GM13977 (cell line): ENCODE measurements at regions not wholly inside any gene's neighbourhood (a gene's known extent, or its start where the extent isn't known, plus 50 kb on each side); places are given as distances from the start of the nearest gene placed in this dataset.

Experiments used
- DNase-seq: peaks from one replicate; pipeline ENCODE4 v3.0.0; 2012; ENCODE audit warnings: low spot score
- CTCF ChIP-seq: IDR thresholded peaks from 2 replicates; pipeline ENCODE4 v1.5.1; 2012; ENCODE audit warnings: mild to moderate bottlenecking, control low read depth; ENCODE audit not compliant: insufficient read depth; ENCODE audit errors: extremely low read depth, missing control alignments
- in situ Hi-C: fragments of 300-500 bp; cut with MboI; formaldehyde crosslinking; loops from one replicate; pipeline ENCODE4 v1.12.0; 2022; ENCODE audit warnings: low sequenced_read_pairs, low pct_unique_long_range_greater_than_20kb, mixed read lengths, inconsistent platforms; ENCODE audit not compliant: unreplicated experiment

GRCh38 chr2:16537347-16537746, 128.3 kb downstream of the CYRIA start:
- no peak for DNase-seq
- in situ Hi-C loops, result no loop called here
- TF ChIP-seq CTCF, result no peak

GRCh38 chr2:16526193-16526592, 139.4 kb downstream of the CYRIA start:
- no peak for TF ChIP-seq CTCF
- DNase-seq, result no peak
- in situ Hi-C loops, result no loop called here

GRCh38 chr2:16525265-16525887, 140.3 kb downstream of the CYRIA start:
- in situ Hi-C loops, result no loop called here
- DNase-seq, result no peak
- TF ChIP-seq CTCF, result peak; percentile 68

GRCh38 chr2:16523711-16524110, 141.9 kb downstream of the CYRIA start:
- no peak for TF ChIP-seq CTCF
- DNase-seq, result no peak
- in situ Hi-C loops, result no loop called here

- in situ Hi-C loops, result no loop called here
- no peak for TF ChIP-seq CTCF
- no peak for DNase-seq
Measured at GRCh38 chr2:16522031-16522831, 143.4 kb downstream of the CYRIA start.

GRCh38 chr2:16520891-16521290, 144.7 kb downstream of the CYRIA start:
- in situ Hi-C loops, result no loop called here
- DNase-seq, result no peak
- TF ChIP-seq CTCF, result no peak
